K562 (cell line): ENCODE measurements at regions not wholly inside any gene's neighbourhood (a gene's known extent, or its start where the extent isn't known, plus 50 kb on each side); places are given as distances from the start of the nearest gene placed in this dataset.

Source experiments
- ELK1 ChIP-seq: sonication (generic); formaldehyde crosslinking; IDR thresholded peaks from 2 replicates; pipeline ENCODE4 v1.8.1; 2022; ENCODE audit warnings: missing genetic modification reagents
- ID3 ChIP-seq, 2 experiments: fragments of 250-450 bp in 1 of 2; fragments of 450-650 bp in 1 of 2; sonication (Bioruptor Pico) in 1 of 2; IDR thresholded peaks; 2 replicates each; pipeline versions ENCODE4 v1.6.1 to v1.8.0; 2016 to 2021; ENCODE audit warnings: mild to moderate bottlenecking in 2 of 2, moderate library complexity in 2 of 2, missing compliant biosample characterization in 1 of 2, missing genetic modification characterization in 1 of 2
- KDM5B ChIP-seq: fragments of 200-600 bp; sonication (generic); IDR thresholded peaks from 2 replicates; pipeline ENCODE4 v1.6.1; 2012; ENCODE audit warnings: low read depth, mild to moderate bottlenecking, moderate library complexity, low read length, control low read depth, inconsistent platforms; ENCODE audit not compliant: insufficient replicate concordance
- MGA ChIP-seq: fragments of 450-650 bp; IDR thresholded peaks from 2 replicates; pipeline ENCODE4 v1.6.1; 2016; ENCODE audit warnings: mild to moderate bottlenecking, moderate library complexity
- NFE2 ChIP-seq: IDR thresholded peaks from 2 replicates; pipeline ENCODE4 v1.6.1; 2014; ENCODE audit warnings: antibody characterized with exemption, low read depth
- SMAD4 ChIP-seq: fragments of 250-450 bp; sonication (Bioruptor Pico); conservative IDR thresholded peaks from 2 replicates; pipeline ENCODE4 v1.8.0; 2021; ENCODE audit warnings: inconsistent platforms, mild to moderate bottlenecking, moderate library complexity
- SMARCB1 ChIP-seq: IDR thresholded peaks from 2 replicates; pipeline ENCODE4 v1.6.1; 2011; ENCODE audit warnings: improper control_type of control experiment, low read depth; ENCODE audit not compliant: insufficient read length
- TAF1 ChIP-seq: IDR thresholded peaks from 2 replicates; pipeline ENCODE4 v1.6.1; 2011; ENCODE audit warnings: mild to moderate bottlenecking, low read length, moderate library complexity; ENCODE audit not compliant: insufficient read depth, control insufficient read depth, severe bottlenecking; ENCODE audit errors: extremely low read depth
- TEAD2 ChIP-seq: fragments of 450-650 bp; IDR thresholded peaks from 2 replicates; pipeline ENCODE4 v1.6.1; 2016; ENCODE audit warnings: missing genetic modification characterization, control low read depth, missing compliant biosample characterization
- ZC3H4 ChIP-seq: sonication (generic); formaldehyde crosslinking; IDR thresholded peaks from 2 replicates; pipeline ENCODE4 v1.9.0; 2021; ENCODE audit warnings: missing genetic modification reagents, borderline replicate concordance
- ZNF639 ChIP-seq, 2 experiments: fragments of 200-800 bp in 1 of 2; sonication (Bioruptor generic) in 1 of 2; sonication (generic) in 1 of 2; formaldehyde crosslinking in 1 of 2; IDR thresholded peaks in 1 of 2; conservative IDR thresholded peaks in 1 of 2; 2 replicates each; pipeline versions ENCODE4 v1.5.0 to v1.6.1; 2016 to 2020; ENCODE audit warnings: missing compliant biosample characterization in 1 of 2, missing genetic modification characterization in 1 of 2, missing genetic modification reagents in 1 of 2
- ZNF766 ChIP-seq: fragments of 200-800 bp; sonication (Bioruptor generic); conservative IDR thresholded peaks from 2 replicates; pipeline ENCODE4 v1.6.1; 2016; ENCODE audit warnings: missing genetic modification characterization, missing compliant biosample characterization

GRCh38 chr16:79874391-79874790 is 273.9 kb upstream of the MAF start (continued):
- TF ChIP-seq ZNF639 (CRISPR knock-in tag; conservative IDR thresholded peaks at IDR 0.05 in 1 of 2, IDR thresholded peaks at IDR 0.05 in 1 of 2) (peak in 1 of 2 experiments; percentile 37; a peak in 1 of 4 replicates), NFE2 (peak; percentile 65), SMAD4 (CRISPR knock-in tag) (peak; percentile 59; the same call in 1 of the 2 replicates), ELK1 (no peak), TAF1 (no peak), KDM5B (no peak), ZNF766 (CRISPR knock-in tag) (no peak), TEAD2 (no peak), MGA (0 out of 2 replicates have a peak, but pooled peaks have one; percentile 7), ID3 (CRISPR knock-in tag; IDR thresholded peaks at IDR 0.05) (no peak), ID3 (tag; IDR thresholded peaks at IDR 0.05) (no peak), ZC3H4 (CRISPR knock-in tag) (no peak), SMARCB1 (no peak)
